Ammon's horn (tissue), 1 donor: ENCODE measurements at regions not wholly inside any gene's neighbourhood (a gene's known extent, or its start where the extent isn't known, plus 50 kb on each side); places are given as distances from the start of the nearest gene placed in this dataset.

Experiments
- DNase-seq: peaks from one replicate; pipeline ENCODE4 v3.0.0-alpha.2; 2016; ENCODE audit warnings: low spot score

- peak; percentile 15 for DNase-seq
These were observed 311.2 kb downstream of the LPIN1 start for GRCh38 chr2:12057436-12058166.

GRCh38 chr2:12059616-12060441, 313.4 kb downstream of the LPIN1 start:
- DNase-seq = no peak

DNA sequence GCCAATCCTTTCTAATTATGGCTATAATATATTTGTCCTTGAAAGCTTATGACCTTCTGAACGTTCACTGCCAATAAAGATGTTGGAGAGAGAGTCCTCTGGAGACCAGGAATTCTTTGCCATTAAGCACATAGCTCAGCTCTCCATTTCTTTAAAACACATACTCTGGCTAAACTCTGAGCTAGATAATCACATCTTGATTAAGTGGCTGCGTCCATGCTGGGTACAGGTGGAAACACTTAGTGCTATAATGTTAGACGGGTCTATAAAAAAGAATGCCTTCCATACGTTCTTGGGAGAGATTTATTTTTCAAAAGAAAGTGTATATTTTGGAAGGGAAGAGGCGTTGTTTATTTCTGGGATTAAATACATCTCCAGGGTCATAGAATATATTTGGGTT, 314.5 kb downstream of the LPIN1 start:
- no peak for DNase-seq

- no peak for DNase-seq
These were observed 315.0 kb downstream of the LPIN1 start for GRCh38 chr2:12061286-12062052.

GRCh38 chr2:12062053-12062395, 315.6 kb downstream of the LPIN1 start:
- DNase-seq = no peak

GRCh38 chr2:12063210-12063609, 316.8 kb downstream of the LPIN1 start:
- no peak for DNase-seq

GRCh38 chr2:12064153-12064552, 317.7 kb downstream of the LPIN1 start:
- DNase-seq = no peak

DNA sequence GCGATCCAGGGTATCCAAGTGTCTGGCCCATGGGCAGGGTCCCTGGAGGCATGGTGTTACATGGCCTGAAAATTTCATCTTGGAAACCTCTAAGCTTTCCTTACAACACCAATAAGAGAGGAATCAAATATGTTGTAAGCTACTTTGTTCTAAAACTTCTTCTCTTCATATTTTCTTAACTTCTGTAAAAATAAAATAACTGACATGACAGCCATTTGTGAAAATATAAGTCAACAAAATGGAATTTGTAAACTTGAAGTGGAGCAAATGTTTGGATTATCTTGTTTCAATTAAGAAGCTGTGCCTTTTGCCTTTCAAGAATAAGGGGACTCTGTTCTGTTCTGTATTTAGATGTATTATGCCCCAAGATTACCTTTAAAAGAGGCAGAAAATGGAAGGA, 319.7 kb downstream of the LPIN1 start:
- DNase-seq = no peak

GRCh38 chr2:12066986-12067385, 320.6 kb downstream of the LPIN1 start:
- DNase-seq = no peak

- DNase-seq = no peak
These were observed 322.5 kb downstream of the LPIN1 start for GRCh38 chr2:12068796-12069538.

DNA sequence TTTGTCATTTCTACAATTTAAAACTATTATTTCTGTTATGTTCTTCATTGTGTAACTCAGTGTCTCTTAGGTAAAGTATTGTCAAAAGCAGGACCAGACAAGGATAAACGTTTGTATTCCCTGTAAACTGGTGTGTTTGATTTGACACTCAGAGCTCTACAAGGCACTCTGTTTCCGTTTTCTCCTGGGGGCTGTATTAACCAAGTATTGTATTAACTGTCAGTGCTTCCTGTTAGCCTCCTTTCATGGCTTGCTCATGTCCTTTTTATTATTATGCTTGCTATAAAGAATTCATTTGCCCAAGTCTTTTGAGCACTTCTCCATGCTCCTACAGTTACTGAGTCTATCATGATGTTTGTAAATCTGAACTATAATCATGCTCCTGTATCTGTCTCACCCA, 323.7 kb downstream of the LPIN1 start:
- DNase-seq = no peak

DNA sequence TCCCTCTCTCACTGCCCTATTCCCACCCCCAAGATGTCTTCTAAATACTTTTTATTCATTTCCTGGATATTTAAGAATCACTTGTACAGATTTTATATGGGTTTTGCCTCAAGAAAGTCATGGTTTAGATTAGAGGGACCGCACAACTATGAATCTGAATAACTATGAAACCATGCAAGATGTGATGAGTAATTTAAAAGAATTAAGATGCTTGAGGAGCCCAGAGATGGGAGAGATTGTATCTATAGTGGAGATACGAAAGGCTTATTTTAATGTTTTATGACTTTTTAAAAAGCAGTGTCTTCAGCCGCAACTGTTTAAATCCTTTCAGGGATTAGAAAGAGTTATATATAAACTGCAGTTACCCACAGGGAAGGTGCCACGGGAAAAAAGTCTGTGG, 324.1 kb downstream of the LPIN1 start:
- DNase-seq = no peak

- no peak for DNase-seq
These were observed 324.9 kb downstream of the LPIN1 start for GRCh38 chr2:12071318-12071717.

DNA sequence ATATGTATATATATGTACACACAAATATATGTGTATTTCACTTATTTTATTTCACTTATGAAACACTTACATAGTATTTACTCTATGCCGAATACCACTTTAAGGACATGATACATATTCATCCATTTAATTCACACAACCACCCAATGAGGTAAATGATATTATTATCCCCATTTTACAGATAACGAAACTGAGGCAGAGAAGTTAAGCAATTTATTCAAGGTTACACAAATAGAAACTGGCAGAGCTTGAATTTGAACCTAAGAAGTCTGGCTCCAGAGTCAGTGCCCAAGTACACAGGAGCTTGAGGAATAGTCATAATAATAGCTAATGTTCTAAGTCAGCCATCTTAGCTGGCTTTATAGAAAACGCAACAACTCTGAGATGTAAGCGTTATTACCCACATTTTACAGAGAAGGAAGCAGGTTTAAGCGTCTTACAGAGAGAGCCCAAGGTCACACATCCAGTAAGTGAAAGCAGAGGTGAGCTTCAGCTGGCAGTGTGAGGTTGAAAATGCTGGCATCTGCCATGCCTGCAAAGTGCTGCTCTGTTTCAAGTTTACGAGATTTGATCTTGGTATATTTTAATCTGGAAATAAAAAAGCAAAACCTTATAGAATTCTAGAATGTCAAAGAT, 326.9 kb downstream of the LPIN1 start:
- DNase-seq = no peak

- DNase-seq = peak; percentile 27
These were observed 327.9 kb downstream of the LPIN1 start for GRCh38 chr2:12074126-12074844.

DNA sequence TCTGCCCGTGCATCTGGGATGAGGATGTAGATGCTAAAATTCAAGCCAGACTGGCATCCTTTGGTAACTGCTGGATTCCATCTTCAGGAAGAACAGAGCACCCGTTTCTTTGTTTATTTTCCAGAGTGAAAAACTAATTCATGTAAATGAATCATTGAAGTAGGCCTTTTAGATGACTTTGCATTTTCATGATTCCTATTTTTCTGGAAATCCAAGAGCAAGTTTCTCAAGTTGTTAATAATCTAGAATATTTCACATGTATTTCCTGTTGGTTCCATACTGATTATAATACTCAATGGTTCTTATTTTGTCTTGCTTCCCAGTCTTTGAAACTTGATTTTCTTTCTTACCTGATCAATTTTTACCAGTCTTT, 328.4 kb downstream of the LPIN1 start:
- no peak for DNase-seq

DNA sequence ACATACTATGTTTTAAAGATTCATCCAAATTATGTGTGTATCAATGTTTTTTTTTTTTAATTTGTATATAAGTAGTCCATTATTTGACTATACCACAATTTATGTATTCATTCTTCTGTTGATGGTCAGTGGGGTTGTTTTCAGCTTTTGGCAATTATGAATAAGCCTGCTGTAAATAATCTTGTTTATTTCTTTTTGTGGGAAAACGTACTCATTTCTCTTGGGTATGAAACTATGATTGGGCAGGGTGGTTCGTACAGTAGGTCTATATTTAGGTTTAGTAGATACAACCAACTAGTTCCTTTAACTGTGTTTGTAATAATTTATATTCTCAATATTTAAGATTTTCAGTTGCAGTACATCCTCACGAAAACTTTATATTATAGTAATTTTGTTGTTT, 329.2 kb downstream of the LPIN1 start:
- DNase-seq = no peak

DNA sequence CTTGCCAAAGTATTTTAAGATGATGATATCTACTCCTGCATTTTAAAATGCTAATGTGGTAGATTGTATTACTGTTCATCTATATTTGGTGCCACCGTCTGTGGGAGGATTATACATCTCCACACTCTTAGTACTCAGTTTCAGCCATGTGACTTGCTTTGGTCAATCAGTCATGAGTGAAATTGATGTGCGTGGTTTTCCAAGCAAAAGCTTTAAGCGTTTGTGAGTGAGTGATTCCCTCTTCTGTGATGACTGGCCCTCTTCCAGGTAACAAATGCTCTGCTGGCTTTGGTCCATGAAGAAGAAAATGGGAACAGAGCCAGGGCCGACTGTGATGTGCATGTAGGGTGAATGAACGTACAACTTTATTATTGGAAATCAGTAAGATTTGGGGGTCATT, 330.4 kb downstream of the LPIN1 start:
- no peak for DNase-seq

DNA sequence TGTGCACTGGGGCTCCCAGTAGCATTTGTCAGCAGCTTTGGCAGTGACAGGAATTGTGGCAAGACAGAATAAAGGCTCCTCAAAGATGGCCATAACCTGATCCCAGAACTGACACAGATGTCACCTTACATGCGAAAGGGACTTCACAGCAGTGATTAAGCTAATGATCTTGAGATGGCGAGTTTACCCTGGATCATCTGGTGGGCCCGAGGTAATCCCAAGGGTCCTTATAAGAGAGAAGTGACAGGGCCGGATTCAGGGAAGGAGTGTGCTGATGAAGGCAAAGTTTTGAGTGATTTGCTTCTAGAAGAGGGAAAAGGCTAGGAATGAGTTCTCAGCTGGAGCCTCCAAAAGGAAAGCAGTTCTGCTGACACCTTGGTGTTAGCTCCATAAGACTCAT, 333.9 kb downstream of the LPIN1 start:
- no peak for DNase-seq

GRCh38 chr2:12081481-12082210, 335.2 kb downstream of the LPIN1 start:
- DNase-seq = no peak
